ENCODE measurements at regions not wholly inside any gene's neighbourhood (a gene's known extent, or its start where the extent isn't known, plus 50 kb on each side); places are given as distances from the start of the nearest gene placed in this dataset.

- TF ChIP-seq, protein P1, sequence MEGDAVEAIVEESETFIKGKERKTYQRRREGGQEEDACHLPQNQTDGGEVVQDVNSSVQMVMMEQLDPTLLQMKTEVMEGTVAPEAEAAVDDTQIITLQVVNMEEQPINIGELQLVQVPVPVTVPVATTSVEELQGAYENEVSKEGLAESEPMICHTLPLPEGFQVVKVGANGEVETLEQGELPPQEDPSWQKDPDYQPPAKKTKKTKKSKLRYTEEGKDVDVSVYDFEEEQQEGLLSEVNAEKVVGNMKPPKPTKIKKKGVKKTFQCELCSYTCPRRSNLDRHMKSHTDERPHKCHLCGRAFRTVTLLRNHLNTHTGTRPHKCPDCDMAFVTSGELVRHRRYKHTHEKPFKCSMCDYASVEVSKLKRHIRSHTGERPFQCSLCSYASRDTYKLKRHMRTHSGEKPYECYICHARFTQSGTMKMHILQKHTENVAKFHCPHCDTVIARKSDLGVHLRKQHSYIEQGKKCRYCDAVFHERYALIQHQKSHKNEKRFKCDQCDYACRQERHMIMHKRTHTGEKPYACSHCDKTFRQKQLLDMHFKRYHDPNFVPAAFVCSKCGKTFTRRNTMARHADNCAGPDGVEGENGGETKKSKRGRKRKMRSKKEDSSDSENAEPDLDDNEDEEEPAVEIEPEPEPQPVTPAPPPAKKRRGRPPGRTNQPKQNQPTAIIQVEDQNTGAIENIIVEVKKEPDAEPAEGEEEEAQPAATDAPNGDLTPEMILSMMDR (IDR thresholded peaks at IDR 0.05; ENCODE audit: insufficient read depth, low read length) = no peak
- no peak for TF ChIP-seq GABPA (IDR thresholded peaks at IDR 0.05; ENCODE audit: low read depth)
- TF ChIP-seq POLR2AphosphoS5 (IDR thresholded peaks at IDR 0.05; ENCODE audit: low read depth) = no peak
- no peak for TF ChIP-seq REST (IDR thresholded peaks at IDR 0.05; ENCODE audit: insufficient replicate concordance, low read depth)
- no peak for TF ChIP-seq SPI1 (IDR thresholded peaks at IDR 0.05; ENCODE audit: borderline replicate concordance, low read depth)
Measured at GRCh38 chr4:136590440-136590839, 941.9 kb downstream of the PCDH18 start.

Data from HL-60 (cell line).